ENCODE measurements at regions not wholly inside any gene's neighbourhood (a gene's known extent, or its start where the extent isn't known, plus 50 kb on each side); places are given as distances from the start of the nearest gene placed in this dataset.

DNA sequence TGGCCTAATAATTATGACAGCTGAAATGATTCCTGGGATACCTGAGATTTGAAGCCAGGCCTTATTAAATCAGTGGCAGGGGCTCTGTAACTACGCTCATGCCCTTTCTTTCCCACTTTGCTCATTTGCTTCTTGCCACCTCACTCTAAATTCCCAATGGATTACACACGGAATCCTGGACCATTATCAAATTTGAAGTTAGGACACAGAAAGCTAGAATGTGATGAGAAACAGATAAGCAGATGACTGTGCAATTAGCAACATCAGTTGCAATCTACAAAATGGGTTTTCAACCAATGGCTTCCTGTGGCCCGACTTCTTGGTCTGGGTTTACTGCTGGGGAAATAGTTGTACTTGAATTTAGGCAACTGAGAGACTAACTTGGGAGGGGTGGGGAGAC is 374.3 kb downstream of the INHBA start:
- no peak for DNase-seq (ENCODE audit: low read depth in 2 of 2)
- TF ChIP-seq, protein P1, sequence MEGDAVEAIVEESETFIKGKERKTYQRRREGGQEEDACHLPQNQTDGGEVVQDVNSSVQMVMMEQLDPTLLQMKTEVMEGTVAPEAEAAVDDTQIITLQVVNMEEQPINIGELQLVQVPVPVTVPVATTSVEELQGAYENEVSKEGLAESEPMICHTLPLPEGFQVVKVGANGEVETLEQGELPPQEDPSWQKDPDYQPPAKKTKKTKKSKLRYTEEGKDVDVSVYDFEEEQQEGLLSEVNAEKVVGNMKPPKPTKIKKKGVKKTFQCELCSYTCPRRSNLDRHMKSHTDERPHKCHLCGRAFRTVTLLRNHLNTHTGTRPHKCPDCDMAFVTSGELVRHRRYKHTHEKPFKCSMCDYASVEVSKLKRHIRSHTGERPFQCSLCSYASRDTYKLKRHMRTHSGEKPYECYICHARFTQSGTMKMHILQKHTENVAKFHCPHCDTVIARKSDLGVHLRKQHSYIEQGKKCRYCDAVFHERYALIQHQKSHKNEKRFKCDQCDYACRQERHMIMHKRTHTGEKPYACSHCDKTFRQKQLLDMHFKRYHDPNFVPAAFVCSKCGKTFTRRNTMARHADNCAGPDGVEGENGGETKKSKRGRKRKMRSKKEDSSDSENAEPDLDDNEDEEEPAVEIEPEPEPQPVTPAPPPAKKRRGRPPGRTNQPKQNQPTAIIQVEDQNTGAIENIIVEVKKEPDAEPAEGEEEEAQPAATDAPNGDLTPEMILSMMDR (IDR thresholded peaks at IDR 0.05; ENCODE audit: low read depth, low read length) = no peak
- H3K4me3 ChIP-seq (replicated peaks in 1 of 2; ENCODE audit: low read depth in 2 of 2, low read length in 2 of 2) = no peak overlapping the region

DNA sequence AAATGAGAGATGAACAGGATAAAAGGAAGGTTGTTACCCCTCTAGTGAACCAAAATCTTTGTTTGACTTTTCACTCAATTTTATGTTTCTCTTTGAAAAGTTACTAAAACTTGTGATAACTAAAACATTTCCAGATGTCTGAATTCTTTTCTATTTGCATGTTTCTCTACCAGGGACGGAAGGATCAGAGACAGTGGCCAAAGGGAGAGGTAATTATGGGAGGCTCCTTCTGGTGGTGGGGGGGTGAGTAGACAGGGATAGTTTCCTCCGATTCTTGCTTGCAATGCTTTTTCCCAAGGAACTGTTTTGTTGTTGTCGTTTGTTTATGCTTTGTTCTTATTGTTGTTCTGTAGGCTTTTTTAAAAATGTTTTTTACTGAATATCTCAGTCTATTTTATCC is 374.8 kb downstream of the INHBA start:
- TF ChIP-seq, protein P1 (IDR thresholded peaks at IDR 0.05; ENCODE audit: low read depth, low read length) = no peak
- no peak for DNase-seq (ENCODE audit: low read depth in 2 of 2)
- H3K4me3 ChIP-seq (replicated peaks in 1 of 2; ENCODE audit: low read depth in 2 of 2, low read length in 2 of 2) = no peak overlapping the region

DNA sequence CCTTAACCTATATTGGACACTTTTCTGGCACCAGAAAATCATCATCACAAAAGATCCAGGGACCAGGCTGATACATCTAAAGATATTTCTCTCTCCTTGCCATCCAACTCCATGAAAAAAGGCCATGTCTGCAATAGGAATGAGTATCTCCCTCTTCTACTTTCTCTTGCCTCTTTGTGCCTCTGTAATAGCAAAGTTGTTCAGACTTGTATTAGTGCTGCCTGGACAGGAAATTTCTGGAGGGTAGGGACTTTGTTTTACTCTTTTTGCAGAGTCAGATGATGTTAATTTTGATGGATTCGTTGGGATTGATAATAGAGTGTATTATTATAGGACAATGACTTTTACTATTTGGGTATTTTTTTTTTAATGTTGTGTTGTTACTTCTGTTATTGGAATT is 376.3 kb downstream of the INHBA start:
- no peak for DNase-seq (ENCODE audit: low read depth in 2 of 2)
- TF ChIP-seq, protein P1 (IDR thresholded peaks at IDR 0.05; ENCODE audit: low read depth, low read length) = no peak
- no peak overlapping the region for H3K4me3 ChIP-seq (replicated peaks in 1 of 2; ENCODE audit: low read depth in 2 of 2, low read length in 2 of 2)

DNA sequence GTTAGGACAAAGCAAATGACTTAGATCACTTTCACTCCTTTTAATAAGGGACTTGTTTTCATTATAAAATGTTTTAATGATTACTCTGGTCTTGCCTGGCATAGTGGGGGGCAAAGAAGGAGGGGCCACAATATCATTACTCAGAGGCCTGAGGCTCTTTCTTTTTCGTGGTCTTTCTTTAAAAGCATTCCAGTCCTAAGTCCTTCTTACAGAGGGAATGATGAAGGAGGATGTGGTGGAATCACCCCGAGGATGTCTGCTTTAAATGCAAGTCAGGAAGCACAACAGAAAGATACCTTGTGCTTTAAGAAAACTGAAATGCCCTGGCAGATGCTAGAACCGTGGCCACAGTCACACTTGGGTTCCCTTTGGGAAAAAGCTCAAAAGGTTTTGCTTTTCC is 379.1 kb downstream of the INHBA start:
- DNase-seq (ENCODE audit: low read depth in 2 of 2) = no peak
- TF ChIP-seq, protein P1 (IDR thresholded peaks at IDR 0.05; ENCODE audit: low read depth, low read length) = no peak
- H3K4me3 ChIP-seq (replicated peaks in 1 of 2; ENCODE audit: low read depth in 2 of 2, low read length in 2 of 2) = no peak overlapping the region

DNA sequence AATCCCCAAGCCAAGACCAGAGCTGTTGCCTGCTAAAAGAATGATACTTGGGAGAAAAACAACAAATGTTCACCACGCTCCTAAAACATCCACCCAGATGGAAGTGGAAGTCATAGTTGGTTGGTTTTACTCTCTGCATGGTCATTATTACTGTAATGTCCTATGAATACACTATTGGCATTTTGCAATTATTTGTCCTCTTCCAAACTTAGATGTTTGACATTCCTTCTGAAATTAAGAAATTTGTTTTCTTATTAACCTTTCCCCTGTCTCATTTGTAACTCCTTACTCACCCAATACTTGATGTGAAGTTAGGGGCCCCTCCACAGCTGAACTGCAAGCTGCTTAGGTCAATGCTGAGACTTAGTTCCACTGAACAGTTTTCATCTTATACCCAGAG is 383.3 kb downstream of the INHBA start:
- TF ChIP-seq, protein P1 (IDR thresholded peaks at IDR 0.05; ENCODE audit: low read depth, low read length) = no peak
- H3K4me3 ChIP-seq (replicated peaks in 1 of 2; ENCODE audit: low read depth in 2 of 2, low read length in 2 of 2) = no peak overlapping the region
- DNase-seq (ENCODE audit: low read depth in 2 of 2) = peak in 1 of 2 donors; percentile 24

DNA sequence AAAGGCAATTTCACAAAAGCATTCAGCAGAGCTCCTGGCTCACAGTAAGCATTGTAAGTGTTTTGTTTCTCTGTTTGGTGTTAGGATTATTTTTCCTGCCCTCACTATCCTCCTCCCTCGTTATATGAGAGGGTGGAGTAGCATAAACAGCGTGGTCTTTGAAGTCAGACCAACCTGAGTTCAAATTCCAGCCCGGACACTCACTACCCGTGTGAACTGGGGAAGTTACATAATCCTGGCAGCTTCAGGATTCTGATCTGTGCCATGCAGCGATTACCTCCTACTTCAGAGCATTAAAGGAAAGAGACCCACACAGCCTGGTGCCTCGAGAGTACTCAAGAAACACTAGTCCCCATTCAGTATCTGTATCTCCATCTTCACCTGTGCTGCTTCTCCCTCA is 386.5 kb downstream of the INHBA start:
- peak in 1 of 2 donors; percentile 33 for DNase-seq (ENCODE audit: low read depth in 2 of 2)
- TF ChIP-seq, protein P1 (IDR thresholded peaks at IDR 0.05; ENCODE audit: low read depth, low read length) = no peak

DNA sequence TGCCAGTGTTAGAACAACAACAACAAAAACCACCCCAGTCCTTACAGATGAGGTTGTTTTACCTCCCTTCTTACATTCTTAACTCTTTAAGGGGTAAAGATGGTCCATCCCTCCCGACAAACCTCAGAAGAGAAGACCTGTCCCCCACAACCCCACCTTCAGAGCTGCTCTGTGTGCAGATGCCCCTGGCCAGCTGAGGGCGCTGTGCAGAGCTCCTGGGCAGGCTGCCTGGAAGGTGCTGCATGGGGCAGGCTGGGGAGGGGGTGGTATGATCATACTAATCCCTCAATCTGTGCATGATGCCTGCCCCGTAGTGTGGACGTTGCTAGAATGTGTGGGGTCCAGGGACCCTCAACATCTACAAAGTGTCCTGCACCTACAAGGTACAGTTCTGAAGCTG is 387.1 kb downstream of the INHBA start:
- TF ChIP-seq, protein P1 (IDR thresholded peaks at IDR 0.05; ENCODE audit: low read depth, low read length) = peak; percentile 41
- H3K4me3 ChIP-seq (replicated peaks in 1 of 2; ENCODE audit: low read depth in 2 of 2, low read length in 2 of 2) = no peak overlapping the region
- no peak for DNase-seq (ENCODE audit: low read depth in 2 of 2)

More for the DNA sequence above, 386.5 kb downstream of the INHBA start:
- no peak overlapping the region for H3K4me3 ChIP-seq (replicated peaks in 1 of 2; ENCODE audit: low read depth in 2 of 2, low read length in 2 of 2)

Measured in cardiac fibroblast (primary cell).